Activated CD4-positive, CD25-positive, alpha-beta regulatory T cell treated with anti-CD3 and anti-CD28 coated beads, Interleukin-2, amount 50 U/mL, for 24 hours (primary cell): ENCODE measurements at regions not wholly inside any gene's neighbourhood (a gene's known extent, or its start where the extent isn't known, plus 50 kb on each side); places are given as distances from the start of the nearest gene placed in this dataset.

Experiments used
- ATAC-seq, 2 donors: fragments of 150-1000 bp; cut with Tn5 transposase; one replicate each; pipeline ENCODE4 v1.10.0; 2021; ENCODE audit warnings: mild to moderate bottlenecking in 1 of 2, moderate library complexity in 1 of 2

- no peak for ATAC-seq
Measured at GRCh38 chr1:198906739-198907422, 268.0 kb downstream of the PTPRC start.

- ATAC-seq = no peak
Measured at GRCh38 chr1:198907423-198907746, 268.5 kb downstream of the PTPRC start.

DNA sequence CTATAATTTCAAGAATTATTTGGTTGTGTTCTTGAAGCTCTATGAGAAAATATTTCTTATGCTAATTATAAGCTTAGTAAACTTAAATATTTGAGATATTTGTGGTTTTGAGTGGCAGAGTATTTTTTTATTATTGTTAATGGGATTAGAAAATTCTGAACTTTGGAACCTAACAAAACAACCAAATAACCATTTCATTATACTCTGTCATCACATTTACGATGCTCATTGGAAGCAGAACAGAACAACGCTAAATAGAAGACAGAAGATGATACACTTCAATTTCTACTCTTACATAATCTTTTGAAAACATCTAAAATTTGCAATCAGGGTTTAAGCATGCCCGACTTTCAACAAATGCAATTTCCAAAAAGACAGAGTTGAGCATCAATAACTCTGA is 270.2 kb downstream of the PTPRC start:
- no peak for ATAC-seq

- no peak for ATAC-seq
Measured at GRCh38 chr1:198909973-198910372, 271.1 kb downstream of the PTPRC start.

DNA sequence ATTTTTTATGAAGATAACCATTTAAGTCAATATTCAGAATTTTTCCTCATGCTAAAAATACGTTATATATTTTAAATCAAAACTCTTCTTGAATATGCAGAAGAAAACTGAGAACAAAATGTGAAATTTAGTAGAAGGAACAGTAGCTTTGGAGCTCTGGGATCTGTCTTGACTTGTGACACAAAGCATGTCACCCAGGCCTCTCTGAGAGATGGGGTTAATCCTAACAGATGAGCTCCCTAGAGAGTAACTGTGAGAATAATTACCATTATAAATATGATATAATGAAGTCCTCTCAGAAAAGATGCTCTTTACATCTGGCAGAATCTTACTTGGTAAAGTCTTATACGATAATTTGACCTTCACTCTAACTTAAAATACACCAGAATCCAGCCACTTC is 272.0 kb downstream of the PTPRC start:
- ATAC-seq = no peak

- ATAC-seq = no peak
Measured at GRCh38 chr1:198912046-198912445, 273.2 kb downstream of the PTPRC start.

- no peak for ATAC-seq
Measured at GRCh38 chr1:198913667-198914066, 274.8 kb downstream of the PTPRC start.

DNA sequence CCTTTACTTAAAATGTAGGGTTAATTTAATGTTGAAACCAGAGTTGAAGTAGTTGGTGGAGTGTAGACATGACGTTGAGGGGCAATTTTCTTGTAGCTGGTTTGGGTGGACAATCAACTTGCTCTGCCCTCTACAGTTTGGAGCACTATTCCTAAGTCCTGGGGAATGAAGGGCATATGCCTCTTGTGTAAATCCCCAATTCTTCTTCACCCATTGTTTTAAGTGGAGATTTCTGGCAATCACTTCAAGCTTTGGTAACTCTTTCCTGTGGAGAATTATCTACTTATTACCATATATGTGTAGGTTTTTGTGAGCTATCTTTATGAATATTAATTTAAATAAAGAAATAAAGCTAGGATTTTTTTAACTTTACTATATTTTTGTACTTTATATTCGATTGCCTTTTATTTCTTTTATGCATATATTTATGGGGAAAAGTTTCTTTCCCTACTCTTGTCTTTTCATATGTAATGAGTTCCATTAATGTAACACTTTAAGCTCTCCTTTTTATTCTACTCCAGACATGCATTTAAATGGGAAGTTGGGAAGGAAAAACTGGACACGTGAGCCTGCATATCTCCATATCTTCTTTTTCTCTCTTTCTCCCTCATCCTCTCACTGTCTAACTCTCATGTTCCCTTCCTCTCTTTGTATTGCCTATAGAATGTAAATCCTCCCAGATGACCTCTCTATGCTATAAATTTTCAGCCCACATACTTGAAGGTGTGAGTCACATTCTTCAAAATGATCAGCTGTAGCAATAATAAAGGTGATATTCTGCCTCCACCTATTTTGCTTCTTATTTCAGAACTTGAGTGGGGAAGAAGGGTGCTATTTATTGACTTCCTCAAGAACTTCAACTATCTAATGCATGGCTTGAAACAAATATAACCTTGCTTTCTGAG is 276.7 kb downstream of the PTPRC start:
- ATAC-seq = no peak

GRCh38 chr1:198917226-198917625 is 278.4 kb downstream of the PTPRC start:
- ATAC-seq = no peak

DNA sequence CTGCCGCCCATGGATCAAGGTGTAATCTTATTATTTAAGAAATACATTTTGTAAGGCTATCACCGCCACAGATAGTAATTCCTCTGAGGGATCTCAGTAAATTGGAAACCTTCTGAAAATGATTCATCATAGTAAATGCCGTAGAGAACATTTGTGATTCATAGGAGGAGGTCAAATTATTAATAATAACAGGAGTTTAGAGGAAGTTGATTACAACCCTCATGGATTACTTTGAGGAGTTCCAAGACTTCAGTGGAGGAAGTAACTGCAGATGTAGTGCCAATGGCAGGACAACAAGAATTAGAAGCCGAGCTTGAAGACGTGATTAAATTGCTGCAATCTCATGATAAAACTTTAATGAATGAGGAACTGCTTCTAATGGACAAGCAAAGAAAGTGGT is 280.1 kb downstream of the PTPRC start:
- ATAC-seq = no peak

- peak; percentile 73 to 84 for ATAC-seq
Measured at GRCh38 chr1:198919667-198920398, 281.0 kb downstream of the PTPRC start.

DNA sequence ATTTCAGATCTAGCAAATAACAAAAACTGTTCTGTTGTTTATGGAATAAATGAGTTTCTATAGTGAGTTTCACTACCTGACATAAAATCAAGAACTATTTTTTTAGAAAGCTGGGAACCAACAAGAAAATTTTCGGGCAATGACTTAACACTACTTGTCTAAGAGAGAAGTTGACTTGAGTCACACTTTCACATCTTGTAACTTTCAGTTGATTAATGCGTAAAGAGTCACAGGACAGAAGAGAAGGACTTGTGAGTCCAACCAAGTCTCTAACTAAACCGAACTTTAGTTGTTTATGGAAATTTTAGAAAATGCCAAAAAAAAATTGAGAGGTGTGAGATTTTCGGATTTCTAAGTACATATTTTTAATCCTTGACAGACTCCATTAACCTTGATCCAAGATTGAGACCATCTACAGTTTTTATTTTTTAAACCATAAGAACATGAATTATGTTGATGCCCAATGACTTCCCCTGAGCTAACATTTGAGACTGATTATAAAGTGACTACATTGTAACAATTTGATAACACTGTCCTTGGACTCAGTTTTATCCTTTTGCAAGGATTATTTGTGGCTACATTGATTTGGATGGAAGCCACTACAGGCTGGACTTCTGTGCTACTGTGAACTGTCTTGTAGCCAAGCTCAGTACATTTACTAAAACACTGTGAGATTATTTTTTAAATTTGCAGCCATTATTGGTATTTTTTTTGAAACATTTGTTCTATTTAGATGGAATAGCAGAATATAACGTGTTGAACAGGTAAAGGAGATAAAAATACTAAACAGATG is 284.0 kb downstream of the PTPRC start:
- peak; percentile 58 to 70 for ATAC-seq

- ATAC-seq = peak; percentile 27 to 37
Measured at GRCh38 chr1:198923993-198924392, 285.2 kb downstream of the PTPRC start.

DNA sequence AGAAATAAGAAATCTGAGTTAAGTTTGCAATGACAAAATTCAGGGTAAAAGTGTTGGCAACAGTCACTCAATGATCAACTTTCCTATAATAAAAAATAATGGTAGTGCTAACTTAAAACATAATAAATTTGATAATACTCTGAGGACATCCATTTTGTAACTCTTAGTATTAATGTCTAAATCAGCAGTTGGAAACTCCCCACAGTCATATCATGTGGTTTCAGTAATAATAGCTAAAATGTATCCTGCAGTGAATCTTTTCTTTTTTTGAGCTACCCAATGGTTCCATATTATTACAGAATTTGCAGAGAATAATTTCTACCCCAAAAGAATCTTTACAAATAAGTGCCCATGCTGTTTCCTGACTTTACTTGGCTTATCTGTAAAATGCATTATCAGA is 286.7 kb downstream of the PTPRC start:
- ATAC-seq = peak; percentile 35 to 45

DNA sequence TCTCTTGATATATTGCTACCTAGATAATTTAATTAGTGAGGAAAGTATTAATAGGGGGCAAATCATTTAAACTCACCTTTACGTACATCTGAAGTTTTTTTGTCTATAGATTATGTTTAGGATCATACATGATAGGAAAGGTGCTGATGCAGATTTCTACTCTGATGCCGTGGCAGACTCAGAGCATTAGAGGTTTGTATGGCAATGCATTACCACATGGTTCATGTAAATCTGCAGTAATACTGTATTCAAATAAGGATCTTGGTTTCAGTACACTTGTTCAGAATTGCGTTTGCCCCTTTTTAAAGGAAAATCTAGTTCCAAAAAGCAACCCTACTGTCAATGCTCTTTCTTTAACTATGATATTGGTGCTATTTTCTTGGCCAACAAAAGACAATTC is 288.3 kb downstream of the PTPRC start:
- no peak for ATAC-seq

GRCh38 chr1:198929111-198929604 is 290.3 kb downstream of the PTPRC start:
- peak; percentile 27 for ATAC-seq

- ATAC-seq = peak; percentile 39 to 42
Measured at GRCh38 chr1:198929961-198930599, 291.2 kb downstream of the PTPRC start.

DNA sequence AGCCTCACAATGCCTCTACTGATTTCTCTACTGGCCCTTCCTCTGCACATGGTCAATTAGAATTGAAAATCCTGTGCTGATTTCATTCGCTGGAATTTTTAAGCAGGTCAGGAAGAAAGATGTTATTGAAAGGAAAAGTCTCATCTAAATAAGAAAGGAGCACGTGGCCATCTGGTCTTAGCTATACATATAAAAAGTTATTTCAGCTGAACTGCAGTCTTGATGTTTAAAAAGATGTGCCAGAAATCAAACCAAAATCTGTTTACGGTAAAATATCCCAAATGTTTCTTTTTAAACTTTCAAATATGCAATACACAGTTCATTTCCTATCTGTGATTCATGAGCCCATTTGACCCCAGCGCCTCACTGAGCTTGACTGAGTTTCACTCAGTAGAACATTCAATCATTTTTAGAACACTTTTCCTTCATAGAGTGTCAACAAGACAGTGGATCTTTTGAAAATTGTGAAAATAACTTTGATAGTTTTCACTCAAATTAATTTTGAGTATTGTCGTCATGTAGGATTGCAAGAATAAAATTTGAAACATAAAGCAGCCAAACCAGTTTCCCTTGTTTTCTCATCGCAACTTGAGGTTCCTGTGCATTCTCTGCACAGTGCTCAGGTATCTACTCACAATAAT is 293.6 kb downstream of the PTPRC start:
- ATAC-seq = no peak

- ATAC-seq = no peak
Measured at GRCh38 chr1:198933515-198934222, 294.8 kb downstream of the PTPRC start.

GRCh38 chr1:198934426-198934825 is 295.6 kb downstream of the PTPRC start:
- no peak for ATAC-seq

- peak; percentile 11 to 17 for ATAC-seq
Measured at GRCh38 chr1:198934901-198935305, 296.1 kb downstream of the PTPRC start.
